OCI-LY3 (cell line): ENCODE measurements at regions not wholly inside any gene's neighbourhood (a gene's known extent, or its start where the extent isn't known, plus 50 kb on each side); places are given as distances from the start of the nearest gene placed in this dataset.

Experiments
- CTCF ChIP-seq: fragments of 200-600, 300-600 bp; sonication (generic); IDR thresholded peaks from 2 replicates; pipeline ENCODE4 v1.5.1; 2014; ENCODE audit warnings: antibody characterized with exemption, low read length, low read depth
- EZH2phosphoT487 ChIP-seq: fragments of 200-600 bp; shearing (Covaris generic); IDR thresholded peaks from 2 replicates; pipeline ENCODE4 v1.6.1; 2018; ENCODE audit warnings: antibody characterized with exemption, mixed run types, low read depth

- TF ChIP-seq CTCF (no peak), EZH2phosphoT487 (no peak)
Observed at GRCh38 chr5:23105021-23105420, 251.9 kb upstream of the CDH12 start.
